Muscle of leg (tissue), 3 donors: ENCODE measurements at regions not wholly inside any gene's neighbourhood (a gene's known extent, or its start where the extent isn't known, plus 50 kb on each side); places are given as distances from the start of the nearest gene placed in this dataset.

Source experiments
- DNase-seq: peaks from one replicate; pipeline ENCODE4 v3.0.0; 2013
- H3K27ac ChIP-seq: one replicate; pipeline ENCODE4 v1.5.1; 2013; ENCODE audit warnings: mild to moderate bottlenecking, low read length, control low read depth
- H3K27me3 ChIP-seq: one replicate; pipeline ENCODE4 v1.6.1; 2013; ENCODE audit warnings: low read length; ENCODE audit not compliant: control insufficient read depth, insufficient read depth
- H3K36me3 ChIP-seq: one replicate; pipeline ENCODE4 v1.6.1; 2013; ENCODE audit warnings: low read length; ENCODE audit not compliant: control insufficient read depth, insufficient read depth
- H3K4me1 ChIP-seq: one replicate; pipeline ENCODE4 v1.6.1; 2013; ENCODE audit warnings: low read length; ENCODE audit not compliant: control insufficient read depth, insufficient read depth
- H3K4me3 ChIP-seq: one replicate; pipeline ENCODE4 v1.5.1; 2013; ENCODE audit warnings: low read length, control low read depth
- H3K9me3 ChIP-seq: replicated peaks from 2 replicates; pipeline ENCODE4 v1.6.1; 2013; ENCODE audit warnings: low read depth, low read length; ENCODE audit not compliant: control insufficient read depth
- WGBS: methylation state at CpG from one replicate; pipeline ENCODE4 v1.1.5; 2013; ENCODE audit warnings: missing lambda C conversion rate; ENCODE audit not compliant: insufficient coverage; 5-methylcytosine and 5-hydroxymethylcytosine counted together

- Histone ChIP-seq H3K4me1 (peaks cover 3% of the 10 kb centered on the region), H3K9me3 (no peaks in the 10 kb centered on the region), H3K4me3 (no peak overlapping the region), H3K36me3 (no peaks in the 10 kb centered on the region), H3K27me3 (no peaks in the 10 kb centered on the region), H3K27ac (no peak overlapping the region)
- no CpG with 5 or more reads among the region's 5 CpGs for WGBS
- DNase-seq: no peak
Measured at GRCh38 chr11:121842192-121842585, 273.8 kb downstream of the BLID start.

GRCh38 chr11:121841487-121842191, 274.4 kb downstream of the BLID start:
- Histone ChIP-seq H3K9me3 (no peaks in the 10 kb centered on the region), H3K27ac (no peak overlapping the region), H3K4me3 (no peak overlapping the region), H3K27me3 (no peaks in the 10 kb centered on the region), H3K4me1 (peaks cover 3% of the 10 kb centered on the region), H3K36me3 (no peaks in the 10 kb centered on the region)
- WGBS: no CpG with 5 or more reads among the region's 5 CpGs
- peak; percentile 56 for DNase-seq

- no CpG with 5 or more reads among the region's 1 CpG for WGBS
- Histone ChIP-seq H3K4me3 (no peak overlapping the region), H3K27ac (no peak overlapping the region), H3K36me3 (no peaks in the 10 kb centered on the region), H3K9me3 (no peaks in the 10 kb centered on the region), H3K27me3 (no peaks in the 10 kb centered on the region), H3K4me1 (peaks cover 3% of the 10 kb centered on the region)
- no peak for DNase-seq
Measured at GRCh38 chr11:121839781-121840180, 276.2 kb downstream of the BLID start.

GRCh38 chr11:121838571-121838970, 277.4 kb downstream of the BLID start:
- peaks cover 3% of the 10 kb centered on the region for H3K4me1 ChIP-seq
- no peaks in the 10 kb centered on the region for H3K27me3 ChIP-seq
- H3K27ac ChIP-seq: no peak overlapping the region
- H3K9me3 ChIP-seq: peaks cover 6% of the 10 kb centered on the region
- DNase-seq: no peak
- WGBS: no CpG with 5 or more reads among the region's 1 CpG
- no peaks in the 10 kb centered on the region for H3K36me3 ChIP-seq
- no peak overlapping the region for H3K4me3 ChIP-seq

GRCh38 chr11:121833970-121834369, 282.0 kb downstream of the BLID start:
- H3K9me3 ChIP-seq: peaks cover 11% of the 10 kb centered on the region
- no peak for DNase-seq
- no peaks in the 10 kb centered on the region for H3K4me1 ChIP-seq

GRCh38 chr11:121829159-121829643, 286.8 kb downstream of the BLID start:
- Histone ChIP-seq H3K9me3 (peaks cover 11% of the 10 kb centered on the region), H3K27ac (no peak overlapping the region), H3K27me3 (no peaks in the 10 kb centered on the region), H3K4me3 (no peak overlapping the region), H3K4me1 (no peaks in the 10 kb centered on the region), H3K36me3 (no peaks in the 10 kb centered on the region)
- WGBS: 11% methylated on average over 2 of the region's 2 CpGs
- DNase-seq: peak; percentile 61

More at GRCh38 chr11:121833970-121834369, 282.0 kb downstream of the BLID start:
- Histone ChIP-seq H3K36me3 (no peaks in the 10 kb centered on the region), H3K27me3 (no peaks in the 10 kb centered on the region), H3K4me3 (no peak overlapping the region), H3K27ac (no peak overlapping the region)

- Histone ChIP-seq H3K27me3 (no peaks in the 10 kb centered on the region), H3K9me3 (peaks cover 11% of the 10 kb centered on the region), H3K4me1 (no peaks in the 10 kb centered on the region), H3K27ac (no peak overlapping the region), H3K4me3 (no peak overlapping the region), H3K36me3 (no peaks in the 10 kb centered on the region)
- 86% methylated on average over 1 of the region's 1 CpG for WGBS
- no peak for DNase-seq
Measured at GRCh38 chr11:121814962-121815361, 301.1 kb downstream of the BLID start.

- H3K36me3 ChIP-seq: no peaks in the 10 kb centered on the region
- H3K27ac ChIP-seq: no peak overlapping the region
- no peak for DNase-seq
- no peak overlapping the region for H3K4me3 ChIP-seq
- peaks cover 11% of the 10 kb centered on the region for H3K9me3 ChIP-seq
- H3K27me3 ChIP-seq: no peaks in the 10 kb centered on the region
- H3K4me1 ChIP-seq: no peaks in the 10 kb centered on the region
Measured at GRCh38 chr11:121814296-121814695, 301.7 kb downstream of the BLID start.

GRCh38 chr11:121810291-121810690, 305.7 kb downstream of the BLID start:
- Histone ChIP-seq H3K36me3 (no peaks in the 10 kb centered on the region), H3K4me3 (no peak overlapping the region), H3K27me3 (no peaks in the 10 kb centered on the region), H3K27ac (no peak overlapping the region), H3K4me1 (no peaks in the 10 kb centered on the region), H3K9me3 (peaks cover 11% of the 10 kb centered on the region)
- DNase-seq: no peak
- 53% methylated on average over 2 of the region's 4 CpGs for WGBS

GRCh38 chr11:121808096-121808495, 307.9 kb downstream of the BLID start:
- no peak overlapping the region for H3K27ac ChIP-seq
- H3K27me3 ChIP-seq: no peaks in the 10 kb centered on the region
- peaks cover 11% of the 10 kb centered on the region for H3K9me3 ChIP-seq
- no CpG with 5 or more reads among the region's 2 CpGs for WGBS
- peaks cover 4% of the 10 kb centered on the region for H3K4me1 ChIP-seq
- no peak overlapping the region for H3K4me3 ChIP-seq
- DNase-seq: no peak
- H3K36me3 ChIP-seq: no peaks in the 10 kb centered on the region

GRCh38 chr11:121807051-121807450, 309.0 kb downstream of the BLID start:
- H3K27me3 ChIP-seq: no peaks in the 10 kb centered on the region
- DNase-seq: no peak
- no peak overlapping the region for H3K27ac ChIP-seq
- no peaks in the 10 kb centered on the region for H3K36me3 ChIP-seq
- H3K9me3 ChIP-seq: peaks cover 3% of the 10 kb centered on the region
- H3K4me3 ChIP-seq: no peak overlapping the region
- no CpG with 5 or more reads among the region's 2 CpGs for WGBS
- peaks cover 11% of the 10 kb centered on the region for H3K4me1 ChIP-seq
